Ishikawa (cell line): ENCODE measurements at regions not wholly inside any gene's neighbourhood (a gene's known extent, or its start where the extent isn't known, plus 50 kb on each side); places are given as distances from the start of the nearest gene placed in this dataset.

Experiments used
- CEBPB ChIP-seq: IDR thresholded peaks from 2 replicates; pipeline ENCODE4 v1.6.1; 2012
- CREB1 ChIP-seq: IDR thresholded peaks from 2 replicates; pipeline ENCODE4 v1.6.1; 2012; ENCODE audit warnings: low read depth
- EGR1 ChIP-seq: IDR thresholded peaks from 2 replicates; pipeline ENCODE4 v1.6.1; 2012
- EP300 ChIP-seq: IDR thresholded peaks from 2 replicates; pipeline ENCODE4 v1.6.1; 2012; ENCODE audit warnings: borderline replicate concordance
- FOXM1 ChIP-seq: IDR thresholded peaks from 2 replicates; pipeline ENCODE4 v1.6.1; 2012; ENCODE audit warnings: low read depth, borderline replicate concordance
- MAX ChIP-seq: IDR thresholded peaks from 2 replicates; pipeline ENCODE4 v1.6.1; 2012
- NFIC ChIP-seq: IDR thresholded peaks from 2 replicates; pipeline ENCODE4 v1.6.1; 2012
- RAD21 ChIP-seq: IDR thresholded peaks from 2 replicates; pipeline ENCODE4 v1.6.1; 2012; ENCODE audit warnings: low read depth
- REST ChIP-seq: IDR thresholded peaks from 2 replicates; pipeline ENCODE4 v1.6.1; 2012; ENCODE audit warnings: low read depth, mild to moderate bottlenecking
- TAF1 ChIP-seq: IDR thresholded peaks from 2 replicates; pipeline ENCODE4 v1.6.1; 2012; ENCODE audit warnings: low read depth, mild to moderate bottlenecking
- TCF12 ChIP-seq: IDR thresholded peaks from 2 replicates; pipeline ENCODE4 v1.6.1; 2012; ENCODE audit warnings: low read depth
- TEAD4 ChIP-seq: IDR thresholded peaks from 2 replicates; pipeline ENCODE4 v1.6.1; 2012
- USF1 ChIP-seq: IDR thresholded peaks from 2 replicates; pipeline ENCODE4 v1.6.1; 2012
- YY1 ChIP-seq: IDR thresholded peaks from 2 replicates; pipeline ENCODE4 v1.6.1; 2012; ENCODE audit warnings: low read depth
- ZBTB7A ChIP-seq: IDR thresholded peaks from 2 replicates; pipeline ENCODE4 v1.6.1; 2012; ENCODE audit warnings: low read depth

GRCh38 chr3:167095976-167096375, 284.1 kb downstream of the ZBBX start:
- TF ChIP-seq YY1: no peak
- no peak for TF ChIP-seq CEBPB
- TF ChIP-seq TCF12: no peak
- TF ChIP-seq USF1: no peak
- no peak for TF ChIP-seq ZBTB7A
- TF ChIP-seq NFIC: no peak
- TF ChIP-seq RAD21: no peak
- no peak for TF ChIP-seq EP300
- TF ChIP-seq FOXM1: no peak
- no peak for TF ChIP-seq CREB1
- no peak for TF ChIP-seq REST
- TF ChIP-seq EGR1: no peak
- no peak for TF ChIP-seq TEAD4

GRCh38 chr3:167094632-167095031, 285.5 kb downstream of the ZBBX start:
- TF ChIP-seq CEBPB: no peak

GRCh38 chr3:167091226-167091625, 288.9 kb downstream of the ZBBX start:
- TF ChIP-seq YY1 (no peak), USF1 (no peak), REST (no peak), CREB1 (no peak), EGR1 (no peak), CEBPB (no peak), RAD21 (no peak), TCF12 (no peak), ZBTB7A (no peak), MAX (no peak), TAF1 (no peak), NFIC (no peak), TEAD4 (no peak)

- no peak for TF ChIP-seq EP300
- no peak for TF ChIP-seq TAF1
- no peak for TF ChIP-seq YY1
- TF ChIP-seq REST: no peak
- no peak for TF ChIP-seq ZBTB7A
- no peak for TF ChIP-seq FOXM1
- TF ChIP-seq MAX: no peak
- no peak for TF ChIP-seq TCF12
- TF ChIP-seq CEBPB: no peak
- no peak for TF ChIP-seq RAD21
Measured at GRCh38 chr3:167084545-167084944, 295.6 kb downstream of the ZBBX start.

- TF ChIP-seq TCF12 (no peak), USF1 (no peak), CEBPB (no peak), TAF1 (no peak), CREB1 (no peak), ZBTB7A (no peak), MAX (no peak), REST (no peak), EP300 (no peak), TEAD4 (no peak), NFIC (no peak), YY1 (no peak), EGR1 (no peak), FOXM1 (no peak), RAD21 (no peak)
Measured at GRCh38 chr3:167078070-167078622, 302.0 kb downstream of the ZBBX start.
